ENCODE measurements at regions not wholly inside any gene's neighbourhood (a gene's known extent, or its start where the extent isn't known, plus 50 kb on each side); places are given as distances from the start of the nearest gene placed in this dataset.
"Not testable (repeated sequence)": the region's sequence is repeated elsewhere in the genome, so short reads cannot be mapped to it uniquely, and the experiment has no call there.

GRCh38 chr17:27010138-27010537 lies 283.8 kb upstream of the WSB1 start:
- TF ChIP-seq POLR2AphosphoS5 (IDR thresholded peaks at IDR 0.05; ENCODE audit: low read depth); CTCF (IDR thresholded peaks at IDR 0.05; ENCODE audit: insufficient read depth, low read length): not testable (repeated sequence)
